HUES6 (cell line): ENCODE measurements at regions not wholly inside any gene's neighbourhood (a gene's known extent, or its start where the extent isn't known, plus 50 kb on each side); places are given as distances from the start of the nearest gene placed in this dataset.

ENCODE experiments used
- H3K27ac ChIP-seq: 2 replicates; pipeline ENCODE4 v1.7.0; 2013; ENCODE audit warnings: low read depth, mild to moderate bottlenecking, low read length, inconsistent platforms
- H3K27me3 ChIP-seq: 2 replicates; pipeline ENCODE4 v1.6.1; 2013; ENCODE audit warnings: low read length; ENCODE audit not compliant: control insufficient read depth, insufficient read depth
- H3K36me3 ChIP-seq: 2 replicates; pipeline ENCODE4 v1.6.1; 2013; ENCODE audit warnings: low read length; ENCODE audit not compliant: control insufficient read depth, insufficient read depth
- H3K4me1 ChIP-seq: 2 replicates; pipeline ENCODE4 v1.6.1; 2013; ENCODE audit warnings: low read length; ENCODE audit not compliant: control insufficient read depth, insufficient read depth
- H3K4me3 ChIP-seq: 2 replicates; pipeline ENCODE4 v1.5.1; 2013; ENCODE audit warnings: low read depth, low read length
- H3K9ac ChIP-seq: one replicate; pipeline ENCODE4 v1.6.1; 2013; ENCODE audit warnings: mild to moderate bottlenecking, low read length
- H3K9me3 ChIP-seq: 2 replicates; pipeline ENCODE4 v1.6.1; 2013; ENCODE audit warnings: low read depth, low read length; ENCODE audit not compliant: control insufficient read depth, insufficient read depth

- H3K27me3 ChIP-seq, result no peaks in the 10 kb centered on the region; the same call in 1 of the 2 replicates
- H3K4me1 ChIP-seq, result no peaks in the 10 kb centered on the region
- no peaks in the 10 kb centered on the region for H3K36me3 ChIP-seq
- no peak overlapping the region for H3K4me3 ChIP-seq
- H3K9me3 ChIP-seq, result no peaks in the 10 kb centered on the region
- no peak overlapping the region for H3K9ac ChIP-seq
- no peak overlapping the region for H3K27ac ChIP-seq
These were observed 265.8 kb downstream of the TNS1 start for GRCh38 chr2:217736776-217737550.

GRCh38 chr2:217735899-217736298, 266.9 kb downstream of the TNS1 start:
- Histone ChIP-seq H3K9ac (no peak overlapping the region), H3K27ac (no peak overlapping the region), H3K4me1 (no peaks in the 10 kb centered on the region), H3K4me3 (no peak overlapping the region), H3K27me3 (no peaks in the 10 kb centered on the region; the same call in 1 of the 2 replicates), H3K36me3 (no peaks in the 10 kb centered on the region), H3K9me3 (no peaks in the 10 kb centered on the region)

- Histone ChIP-seq H3K9me3 (no peaks in the 10 kb centered on the region), H3K36me3 (no peaks in the 10 kb centered on the region), H3K27me3 (no peaks in the 10 kb centered on the region), H3K4me3 (no peak overlapping the region), H3K27ac (no peak overlapping the region), H3K4me1 (no peaks in the 10 kb centered on the region), H3K9ac (no peak overlapping the region)
These were observed 267.8 kb downstream of the TNS1 start for GRCh38 chr2:217735034-217735433.

- H3K9ac ChIP-seq, result no peak overlapping the region
- H3K4me1 ChIP-seq, result no peaks in the 10 kb centered on the region
- H3K27me3 ChIP-seq, result no peaks in the 10 kb centered on the region
- no peaks in the 10 kb centered on the region for H3K9me3 ChIP-seq
- no peak overlapping the region for H3K27ac ChIP-seq
- H3K4me3 ChIP-seq, result no peak overlapping the region
- no peaks in the 10 kb centered on the region for H3K36me3 ChIP-seq
These were observed 269.3 kb downstream of the TNS1 start for GRCh38 chr2:217733461-217733860.

- Histone ChIP-seq H3K4me1 (no peaks in the 10 kb centered on the region), H3K9me3 (no peaks in the 10 kb centered on the region), H3K36me3 (no peaks in the 10 kb centered on the region), H3K4me3 (no peak overlapping the region), H3K27ac (no peak overlapping the region), H3K9ac (no peak overlapping the region), H3K27me3 (no peaks in the 10 kb centered on the region)
These were observed 269.8 kb downstream of the TNS1 start for GRCh38 chr2:217732992-217733391.

GRCh38 chr2:217731805-217732204, 271.0 kb downstream of the TNS1 start:
- H3K9ac ChIP-seq, result no peak overlapping the region
- H3K9me3 ChIP-seq, result no peaks in the 10 kb centered on the region
- H3K36me3 ChIP-seq, result no peaks in the 10 kb centered on the region
- no peak overlapping the region for H3K4me3 ChIP-seq
- H3K27me3 ChIP-seq, result no peaks in the 10 kb centered on the region
- no peak overlapping the region for H3K27ac ChIP-seq
- H3K4me1 ChIP-seq, result no peaks in the 10 kb centered on the region

GRCh38 chr2:217729421-217730053, 273.3 kb downstream of the TNS1 start:
- no peaks in the 10 kb centered on the region for H3K4me1 ChIP-seq
- H3K27me3 ChIP-seq, result no peaks in the 10 kb centered on the region
- no peaks in the 10 kb centered on the region for H3K36me3 ChIP-seq
- H3K27ac ChIP-seq, result no peak overlapping the region
- H3K9ac ChIP-seq, result no peak overlapping the region
- H3K4me3 ChIP-seq, result no peak overlapping the region
- H3K9me3 ChIP-seq, result no peaks in the 10 kb centered on the region

- Histone ChIP-seq H3K9me3 (no peaks in the 10 kb centered on the region), H3K27me3 (no peaks in the 10 kb centered on the region), H3K4me3 (no peak overlapping the region), H3K4me1 (no peaks in the 10 kb centered on the region), H3K9ac (no peak overlapping the region), H3K27ac (no peak overlapping the region), H3K36me3 (no peaks in the 10 kb centered on the region)
These were observed 275.0 kb downstream of the TNS1 start for GRCh38 chr2:217727801-217728200.

- Histone ChIP-seq H3K9ac (no peak overlapping the region), H3K27ac (no peak overlapping the region), H3K27me3 (no peaks in the 10 kb centered on the region), H3K4me3 (no peak overlapping the region), H3K9me3 (0 out of 2 replicates have a peak, but pooled peaks cover 4% of the 10 kb centered on the region), H3K36me3 (no peaks in the 10 kb centered on the region), H3K4me1 (no peaks in the 10 kb centered on the region)
These were observed 277.4 kb downstream of the TNS1 start for GRCh38 chr2:217725409-217725808.

GRCh38 chr2:217724471-217724870, 278.3 kb downstream of the TNS1 start:
- Histone ChIP-seq H3K9me3 (0 out of 2 replicates have a peak, but pooled peaks cover 4% of the 10 kb centered on the region), H3K36me3 (no peaks in the 10 kb centered on the region), H3K27ac (no peak overlapping the region), H3K27me3 (no peaks in the 10 kb centered on the region), H3K9ac (no peak overlapping the region), H3K4me1 (no peaks in the 10 kb centered on the region), H3K4me3 (no peak overlapping the region)

GRCh38 chr2:217723981-217724380, 278.8 kb downstream of the TNS1 start:
- H3K4me1 ChIP-seq, result no peaks in the 10 kb centered on the region
- no peak overlapping the region for H3K9ac ChIP-seq
- H3K4me3 ChIP-seq, result no peak overlapping the region
- H3K27me3 ChIP-seq, result no peaks in the 10 kb centered on the region
- H3K36me3 ChIP-seq, result no peaks in the 10 kb centered on the region
- 0 out of 2 replicates have a peak, but pooled peaks cover 4% of the 10 kb centered on the region for H3K9me3 ChIP-seq
- H3K27ac ChIP-seq, result no peak overlapping the region
